GM12874 (cell line): ENCODE measurements at regions not wholly inside any gene's neighbourhood (a gene's known extent, or its start where the extent isn't known, plus 50 kb on each side); places are given as distances from the start of the nearest gene placed in this dataset.

Source experiments
- TF ChIP-seq, protein P1 (sequence below): IDR thresholded peaks from 2 replicates; pipeline ENCODE4 v1.5.1; 2011; ENCODE audit warnings: low read depth, mild to moderate bottlenecking, control low read depth, low read length, moderate library complexity; ENCODE audit not compliant: insufficient read depth

DNA sequence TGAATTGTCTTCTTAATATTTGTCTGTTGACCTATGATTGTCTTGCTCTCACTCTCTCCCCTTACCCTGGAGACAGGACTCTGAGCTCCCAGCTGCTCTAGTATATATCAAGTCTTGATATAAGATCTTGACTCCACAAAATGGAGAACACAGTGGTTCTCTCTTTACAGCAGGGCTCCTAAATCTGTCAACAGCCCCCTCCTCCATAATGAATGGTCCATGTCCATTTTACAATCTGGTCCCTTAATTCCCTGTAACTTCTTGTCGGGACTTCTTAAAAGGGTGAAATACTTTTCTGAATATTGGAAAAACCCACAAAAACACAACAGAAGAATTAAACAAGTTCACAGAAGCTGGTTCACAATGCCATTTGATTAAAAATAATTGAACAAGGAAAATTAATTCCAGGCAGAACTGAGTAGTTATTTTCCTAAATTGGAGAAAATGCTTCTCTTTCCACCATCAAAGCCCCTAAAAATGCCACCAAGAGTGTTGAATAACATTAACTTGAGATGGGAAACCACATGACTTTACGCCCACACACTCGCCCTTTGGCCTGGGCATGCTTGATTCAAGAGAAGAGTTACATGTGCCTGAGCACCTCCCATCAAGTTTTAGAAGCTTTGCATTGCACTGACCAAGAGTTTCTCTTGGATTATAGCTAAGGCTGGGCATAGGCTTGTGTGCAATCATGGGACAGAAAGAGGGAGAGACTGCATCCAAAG is 109.8 kb downstream of the TOMM20 start:
- TF ChIP-seq, protein P1, sequence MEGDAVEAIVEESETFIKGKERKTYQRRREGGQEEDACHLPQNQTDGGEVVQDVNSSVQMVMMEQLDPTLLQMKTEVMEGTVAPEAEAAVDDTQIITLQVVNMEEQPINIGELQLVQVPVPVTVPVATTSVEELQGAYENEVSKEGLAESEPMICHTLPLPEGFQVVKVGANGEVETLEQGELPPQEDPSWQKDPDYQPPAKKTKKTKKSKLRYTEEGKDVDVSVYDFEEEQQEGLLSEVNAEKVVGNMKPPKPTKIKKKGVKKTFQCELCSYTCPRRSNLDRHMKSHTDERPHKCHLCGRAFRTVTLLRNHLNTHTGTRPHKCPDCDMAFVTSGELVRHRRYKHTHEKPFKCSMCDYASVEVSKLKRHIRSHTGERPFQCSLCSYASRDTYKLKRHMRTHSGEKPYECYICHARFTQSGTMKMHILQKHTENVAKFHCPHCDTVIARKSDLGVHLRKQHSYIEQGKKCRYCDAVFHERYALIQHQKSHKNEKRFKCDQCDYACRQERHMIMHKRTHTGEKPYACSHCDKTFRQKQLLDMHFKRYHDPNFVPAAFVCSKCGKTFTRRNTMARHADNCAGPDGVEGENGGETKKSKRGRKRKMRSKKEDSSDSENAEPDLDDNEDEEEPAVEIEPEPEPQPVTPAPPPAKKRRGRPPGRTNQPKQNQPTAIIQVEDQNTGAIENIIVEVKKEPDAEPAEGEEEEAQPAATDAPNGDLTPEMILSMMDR, result no peak

- TF ChIP-seq, protein P1, result no peak
These were observed 110.5 kb downstream of the TOMM20 start for GRCh38 chr1:235018161-235018560.

DNA sequence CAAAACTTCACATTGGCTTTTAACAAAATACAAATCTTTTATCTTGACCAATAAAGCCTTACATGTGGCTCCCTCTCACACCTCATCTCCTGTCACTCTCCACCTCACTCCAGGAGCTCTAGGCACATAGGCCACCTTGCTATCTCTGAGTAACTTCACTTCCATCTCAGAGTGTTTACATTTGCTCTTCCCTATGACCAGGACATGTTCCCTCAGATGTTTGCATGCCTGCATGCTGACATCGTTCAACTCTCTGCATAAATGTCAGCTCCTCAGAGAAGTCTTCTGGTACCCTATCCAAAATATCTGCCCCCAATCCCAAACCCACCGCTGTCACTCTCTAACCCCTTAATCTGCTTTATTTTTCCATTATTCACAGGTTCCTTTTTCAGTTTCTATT is 110.9 kb downstream of the TOMM20 start:
- TF ChIP-seq, protein P1, result no peak

- TF ChIP-seq, protein P1, result no peak
These were observed 111.4 kb downstream of the TOMM20 start for GRCh38 chr1:235017191-235017590.

DNA sequence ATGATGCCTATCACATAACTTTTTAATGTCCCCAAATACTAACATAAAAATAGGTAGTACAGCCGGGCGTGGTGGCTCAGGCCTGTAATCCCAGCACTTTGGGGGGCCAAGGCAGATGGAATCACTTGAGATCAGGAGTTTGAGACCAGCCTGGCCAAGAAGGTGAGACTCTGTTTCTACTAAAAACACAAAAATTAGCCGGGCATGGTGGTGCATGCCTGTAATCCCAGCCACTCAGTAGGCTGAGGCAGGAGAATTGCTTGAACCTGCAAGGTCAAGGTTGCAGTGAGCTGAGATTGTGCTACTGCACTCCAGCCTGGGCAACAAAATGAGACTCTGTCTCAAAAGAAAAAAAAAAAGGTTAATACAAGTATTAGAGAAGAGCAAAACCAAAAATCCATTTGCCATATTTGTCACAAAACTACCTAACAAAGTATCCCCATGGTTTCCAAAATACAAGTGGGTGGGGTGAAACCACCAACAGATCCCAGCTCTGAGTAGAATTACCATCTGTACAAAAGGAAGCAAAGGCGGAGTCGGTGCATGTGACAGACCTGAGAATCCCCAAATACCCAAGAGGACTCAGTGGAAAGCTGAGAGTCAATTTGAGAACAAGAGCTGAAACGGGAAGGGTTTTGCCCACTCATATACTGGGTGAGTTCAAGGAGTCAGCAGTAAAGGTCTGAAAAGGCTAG is 113.2 kb downstream of the TOMM20 start:
- TF ChIP-seq, protein P1, result no peak

- TF ChIP-seq, protein P1, result no peak
These were observed 113.9 kb downstream of the TOMM20 start for GRCh38 chr1:235014756-235015155.

GRCh38 chr1:235013512-235013911 is 115.1 kb downstream of the TOMM20 start:
- TF ChIP-seq, protein P1, result no peak
